Body of pancreas (tissue), 4 donors: ENCODE measurements at regions not wholly inside any gene's neighbourhood (a gene's known extent, or its start where the extent isn't known, plus 50 kb on each side); places are given as distances from the start of the nearest gene placed in this dataset.

Experiments
- CTCF ChIP-seq, 7 experiments: fragments of 450-650 bp in 4 of 7; fragments of 200-600 bp in 3 of 7; sonication (generic) in 3 of 7; IDR thresholded peaks; one replicate each; pipeline ENCODE4 v1.5.1; 2016 to 2019; ENCODE audit warnings: antibody characterized with exemption in 7 of 7
- POLR2A ChIP-seq, 3 donors: fragments of 450-650 bp; IDR thresholded peaks; one replicate each; pipeline ENCODE4 v1.6.1; 2016; ENCODE audit warnings: antibody characterized with exemption in 3 of 3, mild to moderate bottlenecking in 2 of 3

DNA sequence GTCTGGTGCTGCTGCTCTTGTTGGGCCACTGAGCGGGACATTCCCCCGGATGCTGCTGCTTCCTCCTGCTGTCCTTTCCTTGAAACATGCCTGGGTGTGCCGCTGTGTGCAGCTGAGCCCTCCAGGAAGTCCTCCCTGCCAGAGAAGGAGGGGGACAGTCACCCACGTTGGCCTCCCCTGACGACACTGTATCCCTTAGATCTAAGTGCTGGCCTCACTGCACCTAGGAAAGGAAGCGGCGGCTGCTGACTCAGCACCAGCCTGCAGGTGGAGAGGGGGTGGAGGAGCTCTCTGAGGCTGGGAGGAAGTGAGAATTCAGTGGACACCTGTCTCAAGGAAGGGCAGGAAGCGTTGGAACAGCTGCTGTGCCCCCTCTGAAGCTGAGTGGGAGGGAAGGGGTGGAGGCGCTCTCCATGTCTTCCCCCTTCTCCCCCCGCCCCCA lies 239.8 kb downstream of the HAUS1 start:
- no peak for TF ChIP-seq CTCF (IDR thresholded peaks at IDR 0.05)
- TF ChIP-seq POLR2A (IDR thresholded peaks at IDR 0.05) = no peak
